Cardiac muscle cell (in vitro differentiated cells and primary cell): ENCODE measurements at regions not wholly inside any gene's neighbourhood (a gene's known extent, or its start where the extent isn't known, plus 50 kb on each side); places are given as distances from the start of the nearest gene placed in this dataset.
"Not testable (repeated sequence)": the region's sequence is repeated elsewhere in the genome, so short reads cannot be mapped to it uniquely, and the experiment has no call there.

ENCODE experiments used
- DNase-seq, 2 donors: peaks; one replicate each; pipeline versions ENCODE4 v3.0.0 to v3.0.0-alpha.2; 2010 to 2017; ENCODE audit warnings: low read depth in 1 of 2, low spot score in 1 of 2
- H3K27ac ChIP-seq: fragments of 200-600 bp; sonication (generic); 2 replicates; pipeline ENCODE4 v1.5.1; 2016
- H3K27me3 ChIP-seq: fragments of 200-600 bp; sonication (generic); 2 replicates; pipeline ENCODE4 v1.6.0; 2016; ENCODE audit warnings: control low read depth
- H3K36me3 ChIP-seq: fragments of 200-600 bp; sonication (generic); 2 replicates; pipeline ENCODE4 v1.5.1; 2016; ENCODE audit warnings: control low read depth
- H3K4me1 ChIP-seq: fragments of 200-600 bp; sonication (generic); 2 replicates; pipeline ENCODE4 v1.8.1; 2017; ENCODE audit warnings: low read depth, mild to moderate bottlenecking, mixed run types
- H3K4me3 ChIP-seq: fragments of 200-600 bp; sonication (generic); 2 replicates; pipeline ENCODE4 v1.5.1; 2016; ENCODE audit warnings: mild to moderate bottlenecking
- H3K9me3 ChIP-seq: fragments of 200-600 bp; sonication (generic); 2 replicates; pipeline ENCODE4 v1.5.1; 2017; ENCODE audit warnings: low read depth, mild to moderate bottlenecking, control low read depth
- CTCF ChIP-seq: IDR thresholded peaks from 2 replicates; pipeline ENCODE4 v1.5.1; 2012; ENCODE audit warnings: low read depth, mild to moderate bottlenecking, low read length

DNA sequence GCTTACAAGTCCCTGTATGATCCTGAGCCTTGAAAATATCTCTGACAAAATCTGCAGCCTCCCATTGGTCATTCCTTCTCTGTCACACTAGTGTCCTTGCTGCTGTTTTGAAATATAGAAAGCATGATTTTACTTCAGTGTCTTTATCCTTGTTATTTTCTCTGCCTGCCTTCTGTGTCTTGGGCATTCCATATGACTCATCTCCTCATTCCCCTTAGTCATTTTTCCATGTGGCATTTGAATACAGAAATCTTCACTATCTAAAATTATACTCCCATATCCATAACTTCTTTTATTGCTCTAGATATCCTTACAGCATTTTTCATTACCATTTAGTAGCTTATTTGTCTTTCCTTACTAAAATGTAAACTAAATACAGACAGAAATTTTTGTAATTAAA lies 205.7 kb upstream of the ZNF337 start:
- H3K27me3 ChIP-seq, H3K27ac ChIP-seq, H3K4me1 ChIP-seq, H3K4me3 ChIP-seq, H3K9me3 ChIP-seq, H3K36me3 ChIP-seq: not testable (repeated sequence)
- DNase-seq = peak in 1 of 2 donors; percentile 13

DNA sequence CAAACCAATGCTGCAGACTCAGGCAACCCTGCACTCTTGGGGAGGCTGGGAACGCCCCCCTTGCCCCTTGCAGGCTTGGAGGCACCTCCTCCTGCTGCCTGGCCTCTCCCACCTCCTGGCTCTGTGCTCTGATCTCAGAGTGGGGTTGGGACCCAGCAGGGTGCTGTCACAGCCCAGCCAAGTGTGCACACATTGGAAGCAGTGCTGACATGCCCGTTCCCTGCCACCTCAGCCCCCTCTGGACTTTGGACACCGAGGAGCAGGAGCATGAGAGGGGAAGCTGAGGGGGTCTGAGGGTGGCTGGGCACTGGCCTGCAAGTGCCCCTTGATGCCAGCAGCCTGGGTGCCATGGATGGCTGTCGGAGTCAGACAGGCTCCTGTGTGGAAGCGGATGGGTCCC lies 202.0 kb upstream of the ZNF337 start:
- not testable (repeated sequence) for H3K4me3 ChIP-seq, DNase-seq

GRCh38 chr20:25879096-25879495 lies 182.4 kb upstream of the ZNF337 start:
- H3K9me3 ChIP-seq, H3K4me1 ChIP-seq, H3K27me3 ChIP-seq, H3K36me3 ChIP-seq, H3K4me3 ChIP-seq, DNase-seq, H3K27ac ChIP-seq: not testable (repeated sequence)

More for the DNA sequence above, 202.0 kb upstream of the ZNF337 start:
- not testable (repeated sequence) for H3K36me3 ChIP-seq, H3K27me3 ChIP-seq, H3K27ac ChIP-seq, H3K9me3 ChIP-seq, H3K4me1 ChIP-seq

GRCh38 chr20:25868650-25868979 lies 172.0 kb upstream of the ZNF337 start:
- H3K9me3 ChIP-seq, H3K4me1 ChIP-seq, H3K27ac ChIP-seq, H3K36me3 ChIP-seq, DNase-seq: not testable (repeated sequence)
- Histone ChIP-seq H3K27me3 (peaks cover 62% of the 10 kb centered on the region), H3K4me3 (peak overlapping the region; percentile 35)

GRCh38 chr20:25867776-25868649 lies 171.4 kb upstream of the ZNF337 start:
- Histone ChIP-seq H3K27ac (no peak overlapping the region), H3K27me3 (peaks cover 62% of the 10 kb centered on the region), H3K4me3 (peak overlapping the region; percentile 35), H3K9me3 (no peaks in the 10 kb centered on the region), H3K36me3 (no peaks in the 10 kb centered on the region), H3K4me1 (no peaks in the 10 kb centered on the region)
- DNase-seq = peak; percentile 84 to 88
- TF ChIP-seq CTCF = no peak

DNA sequence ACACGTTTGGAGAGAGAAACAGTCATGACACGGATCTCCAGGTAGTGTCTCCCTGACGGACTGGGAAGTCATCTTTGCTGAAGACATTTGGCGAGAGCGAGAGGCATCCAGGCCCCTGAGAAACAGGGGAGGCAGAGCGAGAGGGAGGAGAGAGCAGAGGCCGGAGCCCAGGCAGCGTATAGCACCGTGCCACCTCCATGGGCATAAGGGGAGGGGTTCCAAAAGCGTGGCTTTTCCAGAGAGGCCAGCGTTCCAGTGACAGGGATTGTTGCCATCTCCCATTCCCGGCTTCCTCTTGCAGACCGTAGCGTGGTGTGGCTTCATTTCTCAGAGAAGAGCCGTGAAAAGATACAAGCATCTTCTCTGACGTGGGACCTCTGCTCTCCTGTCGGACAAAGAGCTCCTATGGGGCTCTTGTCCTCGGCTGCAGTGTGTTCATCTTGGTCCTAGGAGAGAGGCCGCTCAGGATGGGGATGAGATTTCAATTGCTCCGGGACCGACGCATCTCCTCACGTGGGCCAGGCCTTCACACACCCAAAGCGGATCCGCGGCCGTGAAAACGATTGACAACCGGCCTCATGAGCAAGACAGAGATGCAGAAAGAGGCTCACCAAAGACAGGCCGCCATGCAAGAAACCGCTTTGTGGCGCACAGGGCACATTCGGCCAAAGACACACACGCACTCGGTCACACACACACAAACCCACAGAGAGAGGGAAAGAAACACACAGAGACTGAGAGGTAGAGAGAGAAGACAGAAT lies 170.5 kb upstream of the ZNF337 start:
- not testable (repeated sequence) for H3K4me1 ChIP-seq, DNase-seq, H3K9me3 ChIP-seq, H3K4me3 ChIP-seq, H3K27ac ChIP-seq, H3K36me3 ChIP-seq
- peaks cover 69% of the 10 kb centered on the region for H3K27me3 ChIP-seq

GRCh38 chr20:25865715-25866656 lies 169.3 kb upstream of the ZNF337 start:
- H3K36me3 ChIP-seq = no peaks in the 10 kb centered on the region
- H3K4me3 ChIP-seq = peak overlapping the region; percentile 29
- H3K9me3 ChIP-seq = no peaks in the 10 kb centered on the region
- peak; percentile 79 to 86 for DNase-seq
- TF ChIP-seq CTCF = no peak
- no peak overlapping the region for H3K27ac ChIP-seq
- peaks cover 72% of the 10 kb centered on the region for H3K27me3 ChIP-seq
- H3K4me1 ChIP-seq = no peaks in the 10 kb centered on the region

- H3K4me1 ChIP-seq, H3K9me3 ChIP-seq, DNase-seq, H3K36me3 ChIP-seq, H3K27ac ChIP-seq: not testable (repeated sequence)
- peaks cover 77% of the 10 kb centered on the region for H3K27me3 ChIP-seq
- H3K4me3 ChIP-seq = peak overlapping the region; percentile 29
Measured at GRCh38 chr20:25864963-25865714, 168.5 kb upstream of the ZNF337 start.
